T-cell (primary cell): ENCODE measurements at regions not wholly inside any gene's neighbourhood (a gene's known extent, or its start where the extent isn't known, plus 50 kb on each side); places are given as distances from the start of the nearest gene placed in this dataset.
A peak's percentile ranks its signal among the peaks of the same experiment; 100 is the strongest.

ENCODE experiments used
- ATAC-seq, 4 experiments: fragments of 200-7000 bp in 3 of 4; fragments of 150-1000 bp in 1 of 4; cut with Tn5 transposase; replicated peaks in 1 of 4; 1 replicate in 3 of 4; 2 replicates in 1 of 4; pipeline ENCODE4 v1.10.0; 2021; ENCODE audit warnings: moderate library complexity in 3 of 4, mild to moderate bottlenecking in 2 of 4, moderate number of reproducible peaks in 1 of 4
- CTCF ChIA-PET, 2 donors: fragments of 300-600 bp; sonication (Branson Sonifier 250); formaldehyde crosslinking; loops; one replicate each; lab custom pipeline; 2022; ENCODE audit warnings: antibody characterized with exemption in 2 of 2; lab: Charles Lee
- POLR2A ChIA-PET, 2 donors: fragments of 300-600 bp; sonication (Branson Sonifier 250); formaldehyde crosslinking; loops; one replicate each; lab custom pipeline; 2022; ENCODE audit warnings: antibody characterized with exemption in 2 of 2; lab: Charles Lee
- DNase-seq, 35 experiments: peaks; one replicate each; pipeline versions ENCODE4 v3.0.0 to v3.0.0-alpha.2; 2013 to 2023
- H3K27ac ChIP-seq: one replicate; pipeline ENCODE4 v1.5.1; 2013; ENCODE audit warnings: low read length
- H3K27me3 ChIP-seq, 2 experiments: replicated peaks in 1 of 2; 1 replicate in 1 of 2; 2 replicates in 1 of 2; pipeline versions ENCODE4 v1.6.1 to v1.7.0; 2013; ENCODE audit warnings: low read length in 1 of 2, mixed read lengths in 1 of 2; ENCODE audit not compliant: control insufficient read depth in 2 of 2, insufficient read depth in 2 of 2; ENCODE audit errors: extremely low read depth in 1 of 2
- H3K36me3 ChIP-seq, 2 donors: 1 replicate in 1 of 2; 2 replicates in 1 of 2; pipeline versions ENCODE4 v1.6.1 to v1.7.0; 2013; ENCODE audit warnings: low read length in 1 of 2; ENCODE audit not compliant: control insufficient read depth in 2 of 2, insufficient read depth in 1 of 2; ENCODE audit errors: extremely low read depth in 1 of 2
- H3K4me1 ChIP-seq, 2 experiments: 1 replicate in 1 of 2; 2 replicates in 1 of 2; pipeline versions ENCODE4 v1.6.1 to v1.7.0; 2013; ENCODE audit warnings: low read length in 2 of 2, mixed read lengths in 1 of 2; ENCODE audit not compliant: insufficient read depth in 2 of 2, control insufficient read depth in 1 of 2; ENCODE audit errors: extremely low read depth in 1 of 2
- H3K4me3 ChIP-seq, 2 donors: 1 replicate in 1 of 2; 2 replicates in 1 of 2; pipeline versions ENCODE4 v1.5.1 to v1.7.0; 2013; ENCODE audit warnings: mild to moderate bottlenecking in 2 of 2, low read length in 1 of 2, moderate library complexity in 1 of 2; ENCODE audit not compliant: control insufficient read depth in 1 of 2; ENCODE audit errors: extremely low read depth in 1 of 2
- H3K9me3 ChIP-seq: 2 replicates; pipeline ENCODE4 v1.7.0; 2013
- H3K27ac Mint-ChIP-seq, 2 donors: one replicate each; pipeline ENCODE4 v1.8.0; 2020 to 2021; ENCODE audit warnings: mild to moderate bottlenecking in 2 of 2, mixed read lengths in 2 of 2
- H3K27me3 Mint-ChIP-seq, 2 donors: one replicate each; pipeline ENCODE4 v1.8.0; 2021 to 2022; ENCODE audit warnings: mixed read lengths in 2 of 2
- H3K36me3 Mint-ChIP-seq: one replicate; pipeline ENCODE4 v1.8.0; 2021; ENCODE audit warnings: mixed read lengths
- H3K4me1 Mint-ChIP-seq, 3 donors: one replicate each; pipeline ENCODE4 v1.8.0; 2020 to 2022; ENCODE audit warnings: mixed read lengths in 3 of 3, mild to moderate bottlenecking in 1 of 3
- H3K4me3 Mint-ChIP-seq, 3 donors: one replicate each; pipeline ENCODE4 v1.8.0; 2020 to 2022; ENCODE audit warnings: mild to moderate bottlenecking in 3 of 3, mixed read lengths in 3 of 3, moderate library complexity in 3 of 3
- H3K9me3 Mint-ChIP-seq, 3 donors: one replicate each; pipeline ENCODE4 v1.8.0; 2020 to 2022; ENCODE audit warnings: mixed read lengths in 3 of 3
- WGBS: methylation state at CpG from one replicate; pipeline ENCODE4 v1.1.5; 2013; ENCODE audit warnings: missing lambda C conversion rate; ENCODE audit not compliant: insufficient coverage; 5-methylcytosine and 5-hydroxymethylcytosine counted together

- Mint-ChIP-seq H3K36me3 (no peaks in the 10 kb centered on the region), H3K9me3 (peaks cover 0 to 9% (median 6%) of the 10 kb centered on the region in 3 donors), H3K27ac (no peak overlapping the region), H3K4me1 (peaks cover 5 to 9% (median 8%) of the 10 kb centered on the region in 3 donors), H3K27me3 (peaks cover 0 to 11% of the 10 kb centered on the region in 2 donors), H3K4me3 (peak overlapping the region; percentile 17 to 70 (median 34))
- ATAC-seq (peak in 2 of 4 experiments; percentile 30 to 36), DNase-seq (no peak)
- Histone ChIP-seq H3K27ac (no peak overlapping the region), H3K4me3 (peak overlapping the region in 1 of 2 donors; percentile 27), H3K4me1 (peaks cover 0 to 19% of the 10 kb centered on the region in 2 experiments), H3K27me3 (peaks cover 0 to 53% of the 10 kb centered on the region in 2 experiments), H3K36me3 (no peaks in the 10 kb centered on the region), H3K9me3 (no peaks in the 10 kb centered on the region)
- WGBS = 10% methylated on average over 6 of the region's 19 CpGs
- CTCF ChIA-PET = no interaction called here
- POLR2A ChIA-PET = no interaction called here
Measured at GRCh38 chr9:129351642-129352145, 173.6 kb upstream of the IER5L start.

GRCh38 chr9:129351058-129351641 is 173.1 kb upstream of the IER5L start:
- no peaks in the 10 kb centered on the region for H3K36me3 Mint-ChIP-seq
- no peak overlapping the region for H3K4me3 Mint-ChIP-seq
- 61% methylated on average over 7 of the region's 14 CpGs for WGBS
- H3K27ac Mint-ChIP-seq = no peak overlapping the region
- peaks cover 0 to 11% of the 10 kb centered on the region in 2 donors for H3K27me3 Mint-ChIP-seq
- H3K27me3 ChIP-seq = peaks cover 0 to 51% of the 10 kb centered on the region in 2 experiments
- H3K4me1 Mint-ChIP-seq = peaks cover 10 to 14% (median 11%) of the 10 kb centered on the region in 3 donors
- peaks cover 0 to 22% of the 10 kb centered on the region in 2 experiments for H3K4me1 ChIP-seq
- POLR2A ChIA-PET = interaction anchor here in 1 of 2 donors (0.5 kb wide), 1 partner anchor 785 kb away, joined by 7 read pairs; no protein-coding TSS in a partner anchor
- H3K27ac ChIP-seq = no peak overlapping the region
- H3K9me3 ChIP-seq = no peaks in the 10 kb centered on the region
- no peak overlapping the region for H3K4me3 ChIP-seq
- no peak for ATAC-seq
- CTCF ChIA-PET = no interaction called here
- DNase-seq = no peak
- H3K9me3 Mint-ChIP-seq = peaks cover 0 to 9% (median 6%) of the 10 kb centered on the region in 3 donors
- H3K36me3 ChIP-seq = no peaks in the 10 kb centered on the region

- peaks cover 13 to 15% (median 14%) of the 10 kb centered on the region in 3 donors for H3K4me1 Mint-ChIP-seq
- H3K4me1 ChIP-seq = peaks cover 0 to 22% of the 10 kb centered on the region in 2 experiments
- ChIA-PET CTCF (no interaction called here), POLR2A (no interaction called here)
- 82% methylated on average over 10 of the region's 25 CpGs for WGBS
- H3K27ac Mint-ChIP-seq = no peak overlapping the region
- H3K36me3 ChIP-seq = no peaks in the 10 kb centered on the region
- no peaks in the 10 kb centered on the region for H3K9me3 ChIP-seq
- H3K4me3 Mint-ChIP-seq = no peak overlapping the region
- peaks cover 0 to 50% of the 10 kb centered on the region in 2 experiments for H3K27me3 ChIP-seq
- no peak overlapping the region for H3K4me3 ChIP-seq
- no peaks in the 10 kb centered on the region for H3K36me3 Mint-ChIP-seq
- H3K27ac ChIP-seq = no peak overlapping the region
- peaks cover 0 to 2% (median under 1%) of the 10 kb centered on the region in 3 donors for H3K9me3 Mint-ChIP-seq
- ATAC-seq (no peak), DNase-seq (no peak)
- H3K27me3 Mint-ChIP-seq = peaks cover 0 to 11% of the 10 kb centered on the region in 2 donors
Measured at GRCh38 chr9:129350143-129350935, 172.3 kb upstream of the IER5L start.

GRCh38 chr9:129349665-129349947 is 171.5 kb upstream of the IER5L start:
- Histone ChIP-seq H3K4me3 (no peak overlapping the region), H3K36me3 (no peaks in the 10 kb centered on the region), H3K27me3 (peaks cover 0 to 50% of the 10 kb centered on the region in 2 experiments), H3K27ac (no peak overlapping the region), H3K4me1 (peaks cover 0 to 22% of the 10 kb centered on the region in 2 experiments), H3K9me3 (no peaks in the 10 kb centered on the region)
- DNase-seq (no peak), ATAC-seq (no peak)
- Mint-ChIP-seq H3K4me1 (peaks cover 13 to 15% (median 14%) of the 10 kb centered on the region in 3 donors), H3K4me3 (no peak overlapping the region), H3K27ac (no peak overlapping the region), H3K9me3 (no peaks in the 10 kb centered on the region), H3K36me3 (no peaks in the 10 kb centered on the region), H3K27me3 (peaks cover 0 to 11% of the 10 kb centered on the region in 2 donors)
- WGBS = no CpG with 5 or more reads among the region's 5 CpGs
- POLR2A ChIA-PET = no interaction called here
- CTCF ChIA-PET = no interaction called here

- Mint-ChIP-seq H3K4me1 (peaks cover 13 to 15% (median 14%) of the 10 kb centered on the region in 3 donors), H3K4me3 (no peak overlapping the region), H3K36me3 (no peaks in the 10 kb centered on the region), H3K27me3 (peaks cover 0 to 11% of the 10 kb centered on the region in 2 donors), H3K9me3 (no peaks in the 10 kb centered on the region), H3K27ac (no peak overlapping the region)
- DNase-seq (no peak), ATAC-seq (no peak)
- peaks cover 0 to 22% of the 10 kb centered on the region in 2 experiments for H3K4me1 ChIP-seq
- peaks cover 0 to 50% of the 10 kb centered on the region in 2 experiments for H3K27me3 ChIP-seq
- H3K36me3 ChIP-seq = no peaks in the 10 kb centered on the region
- ChIA-PET POLR2A (no interaction called here), CTCF (no interaction called here)
- 76% methylated on average over 10 of the region's 14 CpGs for WGBS
- H3K9me3 ChIP-seq = no peaks in the 10 kb centered on the region
- no peak overlapping the region for H3K27ac ChIP-seq
- H3K4me3 ChIP-seq = no peak overlapping the region
Measured at GRCh38 chr9:129348890-129349664, 171.0 kb upstream of the IER5L start.
